Peyer's patch (tissue), 4 donors: ENCODE measurements at regions not wholly inside any gene's neighbourhood (a gene's known extent, or its start where the extent isn't known, plus 50 kb on each side); places are given as distances from the start of the nearest gene placed in this dataset.

Experiments
- DNase-seq, 3 donors: peaks; one replicate each; pipeline ENCODE4 v3.0.0-alpha.2; 2017 to 2019
- H3K27ac ChIP-seq, 4 donors: fragments of 200-600 bp; sonication (generic); one replicate each; pipeline ENCODE4 v1.5.1; 2016 to 2019
- H3K27me3 ChIP-seq, 2 donors: fragments of 200-600 bp; sonication (generic); one replicate each; pipeline ENCODE4 v1.5.1; 2019
- H3K36me3 ChIP-seq, 3 donors: fragments of 200-600 bp; sonication (generic); one replicate each; pipeline ENCODE4 v1.5.1; 2016 to 2019
- H3K4me1 ChIP-seq, 4 donors: fragments of 200-600 bp; sonication (generic); one replicate each; pipeline ENCODE4 v1.5.1; 2016 to 2019
- H3K4me3 ChIP-seq, 4 donors: fragments of 200-600 bp; sonication (generic); 1 replicate in 3 of 4; 2 replicates in 1 of 4; pipeline ENCODE4 v1.5.1; 2016 to 2019; ENCODE audit warnings: mild to moderate bottlenecking in 1 of 4
- H3K9me3 ChIP-seq, 4 donors: fragments of 200-600 bp; sonication (generic); one replicate each; pipeline ENCODE4 v1.5.1; 2016 to 2019; ENCODE audit warnings: mild to moderate bottlenecking in 1 of 4
- POLR2A ChIP-seq, 2 donors: fragments of 450-650 bp; IDR thresholded peaks; one replicate each; pipeline ENCODE4 v1.5.1; 2017; ENCODE audit warnings: antibody characterized with exemption in 2 of 2, mild to moderate bottlenecking in 2 of 2, moderate library complexity in 2 of 2
- TF ChIP-seq, protein P1 (sequence below), 6 experiments: fragments of 450-650 bp in 4 of 6; fragments of 200-600 bp in 2 of 6; sonication (generic) in 1 of 6; IDR thresholded peaks; one replicate each; pipeline ENCODE4 v1.5.1; 2017 to 2019; ENCODE audit warnings: antibody characterized with exemption in 6 of 6, mild to moderate bottlenecking in 3 of 6, moderate library complexity in 1 of 6

- no peak for DNase-seq
- no peaks in the 10 kb centered on the region for H3K36me3 ChIP-seq
- H3K27ac ChIP-seq, result peak overlapping the region in 3 of 4 donors; percentile 17 to 76 (median 72)
- H3K9me3 ChIP-seq, result no peaks in the 10 kb centered on the region
- H3K4me1 ChIP-seq, result peaks cover 0 to 25% (median 6%) of the 10 kb centered on the region in 4 donors
- no peaks in the 10 kb centered on the region for H3K27me3 ChIP-seq
- H3K4me3 ChIP-seq, result no peak overlapping the region
- TF ChIP-seq, protein P1, sequence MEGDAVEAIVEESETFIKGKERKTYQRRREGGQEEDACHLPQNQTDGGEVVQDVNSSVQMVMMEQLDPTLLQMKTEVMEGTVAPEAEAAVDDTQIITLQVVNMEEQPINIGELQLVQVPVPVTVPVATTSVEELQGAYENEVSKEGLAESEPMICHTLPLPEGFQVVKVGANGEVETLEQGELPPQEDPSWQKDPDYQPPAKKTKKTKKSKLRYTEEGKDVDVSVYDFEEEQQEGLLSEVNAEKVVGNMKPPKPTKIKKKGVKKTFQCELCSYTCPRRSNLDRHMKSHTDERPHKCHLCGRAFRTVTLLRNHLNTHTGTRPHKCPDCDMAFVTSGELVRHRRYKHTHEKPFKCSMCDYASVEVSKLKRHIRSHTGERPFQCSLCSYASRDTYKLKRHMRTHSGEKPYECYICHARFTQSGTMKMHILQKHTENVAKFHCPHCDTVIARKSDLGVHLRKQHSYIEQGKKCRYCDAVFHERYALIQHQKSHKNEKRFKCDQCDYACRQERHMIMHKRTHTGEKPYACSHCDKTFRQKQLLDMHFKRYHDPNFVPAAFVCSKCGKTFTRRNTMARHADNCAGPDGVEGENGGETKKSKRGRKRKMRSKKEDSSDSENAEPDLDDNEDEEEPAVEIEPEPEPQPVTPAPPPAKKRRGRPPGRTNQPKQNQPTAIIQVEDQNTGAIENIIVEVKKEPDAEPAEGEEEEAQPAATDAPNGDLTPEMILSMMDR (IDR thresholded peaks at IDR 0.05), result no peak
Measured at GRCh38 chr5:173760461-173761177, 127.5 kb upstream of the CPEB4 start.

DNA sequence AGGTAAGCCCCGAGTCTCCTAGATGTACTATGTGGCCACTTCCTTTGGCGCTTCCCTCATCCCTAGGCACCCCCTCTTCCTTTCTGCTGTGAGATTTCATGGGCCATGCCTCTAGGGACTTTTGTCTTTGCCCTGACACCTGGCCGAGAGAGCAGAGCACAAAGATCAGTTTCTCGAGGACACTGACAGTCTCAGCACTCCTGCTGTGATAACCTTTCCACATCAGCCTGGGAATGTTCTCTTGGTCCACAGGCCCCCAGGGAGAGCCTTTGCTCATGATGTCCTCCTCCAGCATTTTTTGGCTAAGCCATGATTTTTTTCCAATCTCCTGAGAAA lies 127.0 kb upstream of the CPEB4 start:
- H3K4me1 ChIP-seq, result peaks cover 0 to 25% (median 6%) of the 10 kb centered on the region in 4 donors
- H3K27ac ChIP-seq, result peak overlapping the region in 3 of 4 donors; percentile 20 to 76 (median 72)
- DNase-seq, result peak in 2 of 3 donors; percentile 67 to 71
- H3K4me3 ChIP-seq, result no peak overlapping the region
- no peaks in the 10 kb centered on the region for H3K9me3 ChIP-seq
- no peak for TF ChIP-seq POLR2A (IDR thresholded peaks at IDR 0.05)
- TF ChIP-seq, protein P1 (IDR thresholded peaks at IDR 0.05), result no peak
- H3K36me3 ChIP-seq, result no peaks in the 10 kb centered on the region
- no peaks in the 10 kb centered on the region for H3K27me3 ChIP-seq

DNA sequence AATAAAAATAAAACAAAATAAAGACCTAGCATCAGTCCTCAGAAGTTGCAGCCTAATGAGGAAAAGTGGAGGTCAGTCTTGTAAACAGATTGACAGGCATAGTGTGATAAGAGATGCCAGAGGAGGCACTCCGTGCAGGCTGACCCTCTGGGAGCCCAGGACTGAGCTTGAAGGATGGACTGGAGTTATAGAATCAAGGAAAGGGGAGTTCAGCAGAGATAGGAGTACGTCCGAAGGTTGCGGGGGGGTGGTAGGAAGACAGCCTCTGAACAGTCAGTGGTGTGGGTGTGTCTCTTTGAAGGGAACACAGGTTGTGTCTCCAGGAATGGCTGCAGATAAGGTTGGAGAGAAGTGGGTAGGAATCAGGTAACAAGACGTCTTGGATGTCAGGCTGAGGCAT lies 126.1 kb upstream of the CPEB4 start:
- no peaks in the 10 kb centered on the region for H3K27me3 ChIP-seq
- H3K9me3 ChIP-seq, result no peaks in the 10 kb centered on the region
- H3K4me3 ChIP-seq, result no peak overlapping the region
- no peaks in the 10 kb centered on the region for H3K36me3 ChIP-seq
- DNase-seq, result peak in 2 of 3 donors; percentile 67 to 70
- TF ChIP-seq, protein P1 (IDR thresholded peaks at IDR 0.05), result no peak
- no peak for TF ChIP-seq POLR2A (IDR thresholded peaks at IDR 0.05)
- peak overlapping the region in 3 of 4 donors; percentile 16 to 76 (median 72) for H3K27ac ChIP-seq
- H3K4me1 ChIP-seq, result peaks cover 0 to 25% (median 6%) of the 10 kb centered on the region in 4 donors

DNA sequence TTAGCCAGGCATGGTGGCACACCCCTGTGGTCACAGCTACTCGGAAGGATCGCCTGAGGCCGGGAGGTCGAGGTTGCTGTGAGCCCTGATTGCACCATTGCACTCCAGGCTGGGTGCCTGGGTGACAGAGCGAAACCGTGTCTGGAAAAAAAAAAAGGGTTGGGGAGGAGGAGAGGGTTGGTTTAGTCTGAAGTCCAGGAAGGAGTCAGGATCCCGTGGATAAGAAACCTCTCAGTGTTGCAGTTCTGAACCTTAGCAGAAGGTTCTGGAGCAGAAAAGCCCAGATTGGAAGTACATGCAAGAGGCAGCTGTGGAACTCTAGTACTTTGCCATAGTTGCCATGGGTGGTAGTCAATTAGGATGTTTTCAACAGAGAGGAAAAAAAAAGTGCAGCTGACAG lies 125.2 kb upstream of the CPEB4 start:
- Histone ChIP-seq H3K27me3 (no peaks in the 10 kb centered on the region), H3K27ac (peak overlapping the region in 3 of 4 donors; percentile 29 to 94 (median 76)), H3K4me3 (no peak overlapping the region), H3K9me3 (no peaks in the 10 kb centered on the region), H3K36me3 (no peaks in the 10 kb centered on the region), H3K4me1 (peaks cover 0 to 25% (median 6%) of the 10 kb centered on the region in 4 donors)
- TF ChIP-seq, protein P1 (IDR thresholded peaks at IDR 0.05), result no peak
- TF ChIP-seq POLR2A (IDR thresholded peaks at IDR 0.05), result peak in 1 of 2 donors; percentile 32
- no peak for DNase-seq

DNA sequence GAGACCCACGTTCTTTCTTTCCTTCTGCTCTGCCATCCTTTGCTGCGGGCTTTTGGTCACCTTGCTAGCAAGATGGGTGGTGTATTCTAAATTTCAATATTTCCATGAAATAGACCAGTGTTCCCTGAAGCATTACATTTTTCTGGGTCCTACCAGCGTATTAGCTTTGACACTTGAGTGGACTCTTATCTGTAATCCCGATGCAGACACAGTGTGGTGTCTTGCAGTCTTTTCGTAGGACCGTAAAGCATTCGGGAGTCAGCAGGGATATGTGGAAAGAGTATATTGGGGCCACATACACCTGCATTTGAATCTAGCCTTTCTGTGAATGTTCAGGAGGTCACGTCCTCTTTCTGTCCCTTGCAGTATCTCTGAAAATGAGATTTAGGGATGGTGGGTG lies 124.7 kb upstream of the CPEB4 start:
- peaks cover 0 to 25% (median 6%) of the 10 kb centered on the region in 4 donors for H3K4me1 ChIP-seq
- H3K27me3 ChIP-seq, result no peaks in the 10 kb centered on the region
- no peak for DNase-seq
- no peaks in the 10 kb centered on the region for H3K36me3 ChIP-seq
- TF ChIP-seq, protein P1 (IDR thresholded peaks at IDR 0.05), result no peak
- no peak for TF ChIP-seq POLR2A (IDR thresholded peaks at IDR 0.05)
- H3K9me3 ChIP-seq, result no peaks in the 10 kb centered on the region
- H3K4me3 ChIP-seq, result no peak overlapping the region
- H3K27ac ChIP-seq, result peak overlapping the region in 3 of 4 donors; percentile 29 to 94 (median 76)
